Skeletal muscle satellite cell (primary cell): ENCODE measurements at regions not wholly inside any gene's neighbourhood (a gene's known extent, or its start where the extent isn't known, plus 50 kb on each side); places are given as distances from the start of the nearest gene placed in this dataset.
A peak's percentile ranks its signal among the peaks of the same experiment; 100 is the strongest.

Experiments
- H3K27me3 ChIP-seq: 2 replicates; pipeline ENCODE4 v1.7.0; 2013; ENCODE audit warnings: low read length; ENCODE audit not compliant: control insufficient read depth, insufficient read depth
- H3K36me3 ChIP-seq: 2 replicates; pipeline ENCODE4 v1.7.0; 2013; ENCODE audit warnings: mild to moderate bottlenecking, control low read depth, low read length; ENCODE audit not compliant: insufficient read depth
- H3K4me1 ChIP-seq: 2 replicates; pipeline ENCODE4 v1.7.0; 2013; ENCODE audit warnings: low read length; ENCODE audit not compliant: control insufficient read depth, insufficient read depth
- H3K4me2 ChIP-seq: 2 replicates; pipeline ENCODE4 v1.7.0; 2013; ENCODE audit warnings: mild to moderate bottlenecking, low read length
- H3K4me3 ChIP-seq: 2 replicates; pipeline ENCODE4 v1.7.0; 2013; ENCODE audit warnings: low read length
- H3K9ac ChIP-seq: 2 replicates; pipeline ENCODE4 v1.7.0; 2013; ENCODE audit warnings: mild to moderate bottlenecking, low read depth, low read length, moderate library complexity
- H3K9me3 ChIP-seq: replicated peaks from 2 replicates; pipeline ENCODE4 v1.7.0; 2013; ENCODE audit warnings: mild to moderate bottlenecking, control low read depth, low read length

DNA sequence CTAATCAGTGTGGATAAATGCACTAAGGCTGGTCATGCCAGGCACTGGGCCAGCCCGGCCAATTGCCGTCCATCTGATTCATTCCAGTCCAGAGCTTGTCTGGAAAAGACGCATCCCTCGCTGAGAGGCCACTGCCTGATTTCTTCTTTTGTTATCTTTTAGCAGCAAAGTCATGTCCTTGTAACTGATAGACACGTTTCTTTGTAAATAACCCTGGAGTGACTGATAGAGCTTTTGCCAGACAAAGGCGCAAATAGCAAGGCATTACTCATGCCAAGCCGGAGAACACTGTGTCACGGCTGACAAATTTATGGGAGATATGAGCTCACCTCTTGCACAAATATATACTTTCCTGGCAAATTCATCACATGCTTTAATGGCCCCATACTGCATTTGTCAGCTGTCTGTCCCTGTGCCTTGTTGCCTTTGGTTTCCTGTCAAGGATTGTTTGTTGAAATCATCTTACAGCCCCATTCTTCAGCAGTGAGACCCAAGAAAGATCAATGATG is 164.4 kb downstream of the ETAA1 start:
- peaks cover 54% of the 10 kb centered on the region for H3K4me1 ChIP-seq
- H3K9ac ChIP-seq, result peak overlapping the region; percentile 48
- H3K9me3 ChIP-seq, result no peaks in the 10 kb centered on the region
- no peak overlapping the region for H3K4me3 ChIP-seq
- no peaks in the 10 kb centered on the region for H3K36me3 ChIP-seq
- no peaks in the 10 kb centered on the region for H3K27me3 ChIP-seq
- peak overlapping the region; percentile 59 for H3K4me2 ChIP-seq

DNA sequence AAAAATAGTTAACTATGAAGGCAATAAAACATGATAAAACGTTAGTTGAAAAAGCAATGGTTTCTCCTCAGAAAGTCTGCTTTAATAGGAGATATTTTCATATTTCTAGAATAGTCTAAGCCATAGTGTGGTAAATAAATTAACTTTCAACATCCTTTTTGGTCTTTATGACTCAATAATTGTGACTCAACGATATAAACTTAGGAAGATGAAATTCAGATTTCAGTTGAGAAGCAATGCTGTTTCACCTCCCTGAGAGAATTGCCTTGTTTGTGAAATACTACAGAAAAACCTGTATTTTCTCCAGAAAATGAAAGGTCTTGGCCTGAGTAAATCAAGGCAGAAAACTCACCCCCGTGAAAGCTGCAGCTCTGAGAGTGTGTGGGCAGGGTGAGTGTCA is 166.9 kb downstream of the ETAA1 start:
- H3K9me3 ChIP-seq, result no peaks in the 10 kb centered on the region
- H3K36me3 ChIP-seq, result no peaks in the 10 kb centered on the region
- no peaks in the 10 kb centered on the region for H3K27me3 ChIP-seq
- peaks cover 65% of the 10 kb centered on the region for H3K4me1 ChIP-seq
- H3K4me2 ChIP-seq, result peak overlapping the region; percentile 22
- peak overlapping the region; percentile 4 for H3K4me3 ChIP-seq
- peak overlapping the region; percentile 50 for H3K9ac ChIP-seq

DNA sequence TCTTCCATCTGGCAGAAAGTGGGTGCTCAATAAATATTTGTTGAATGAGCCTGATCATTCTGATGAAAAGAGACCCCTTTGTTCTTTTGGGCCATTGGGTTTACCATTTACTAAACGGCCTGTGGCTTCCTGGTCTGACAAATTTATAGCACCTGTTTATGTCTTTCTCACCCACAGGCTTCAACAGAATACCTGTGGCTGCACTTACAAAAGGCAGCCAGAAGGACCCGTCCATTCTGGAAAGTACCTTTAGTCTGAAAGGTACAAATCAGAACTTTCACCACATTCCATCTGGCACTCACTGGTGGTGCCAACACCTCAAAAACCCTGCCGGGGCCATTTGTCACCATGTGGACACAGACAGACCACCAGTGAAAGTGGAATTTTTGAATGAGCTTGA is 167.5 kb downstream of the ETAA1 start:
- peaks cover 65% of the 10 kb centered on the region for H3K4me1 ChIP-seq
- peak overlapping the region; percentile 50 for H3K9ac ChIP-seq
- H3K4me3 ChIP-seq, result peak overlapping the region; percentile 4
- no peaks in the 10 kb centered on the region for H3K27me3 ChIP-seq
- no peaks in the 10 kb centered on the region for H3K9me3 ChIP-seq
- peak overlapping the region; percentile 22 for H3K4me2 ChIP-seq
- H3K36me3 ChIP-seq, result no peaks in the 10 kb centered on the region

DNA sequence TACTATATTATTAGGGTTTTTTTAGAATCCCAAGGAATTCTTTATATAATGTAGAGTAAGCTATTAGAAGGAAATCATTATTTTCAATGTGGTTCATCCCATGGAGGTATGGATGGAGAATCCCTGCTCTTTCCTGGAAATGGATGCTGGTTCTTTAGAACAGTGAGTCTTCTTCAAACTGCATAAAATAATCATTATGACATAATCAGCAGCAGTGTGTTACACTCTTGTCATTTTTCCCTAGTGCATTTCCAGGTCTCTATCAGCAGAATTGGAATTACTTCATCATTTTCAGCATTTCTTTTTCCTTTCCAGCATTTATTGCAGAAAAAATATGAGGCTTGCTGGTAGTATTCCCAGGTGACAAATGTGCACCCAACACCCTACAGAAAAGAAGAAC is 168.1 kb downstream of the ETAA1 start:
- no peaks in the 10 kb centered on the region for H3K27me3 ChIP-seq
- H3K9ac ChIP-seq, result peak overlapping the region; percentile 20
- H3K4me1 ChIP-seq, result peaks cover 64% of the 10 kb centered on the region
- no peaks in the 10 kb centered on the region for H3K36me3 ChIP-seq
- H3K4me3 ChIP-seq, result no peak overlapping the region
- H3K4me2 ChIP-seq, result peak overlapping the region; percentile 24
- no peaks in the 10 kb centered on the region for H3K9me3 ChIP-seq

DNA sequence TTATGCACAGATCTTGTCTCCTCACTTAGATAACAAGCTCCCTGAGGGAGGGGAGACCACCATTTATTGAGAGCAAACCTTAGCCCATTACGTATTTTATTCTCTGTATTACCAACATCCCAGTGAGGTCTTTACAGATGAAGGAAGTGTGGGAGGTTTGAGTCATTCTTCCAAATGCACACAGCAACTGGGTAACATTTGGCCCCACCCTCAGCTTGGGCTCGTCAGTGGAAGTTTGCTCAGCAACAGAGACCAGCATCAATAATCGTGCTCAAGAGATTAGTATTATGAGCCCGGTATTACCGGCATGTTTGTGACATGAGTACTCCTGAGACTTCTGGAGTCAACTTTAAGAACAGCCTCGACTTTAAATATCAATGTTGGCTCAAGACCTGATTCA is 168.6 kb downstream of the ETAA1 start:
- Histone ChIP-seq H3K9me3 (no peaks in the 10 kb centered on the region), H3K4me2 (peak overlapping the region; percentile 24), H3K4me3 (peak overlapping the region; percentile 24), H3K4me1 (peaks cover 59% of the 10 kb centered on the region), H3K9ac (peak overlapping the region; percentile 38), H3K27me3 (no peaks in the 10 kb centered on the region), H3K36me3 (no peaks in the 10 kb centered on the region)

DNA sequence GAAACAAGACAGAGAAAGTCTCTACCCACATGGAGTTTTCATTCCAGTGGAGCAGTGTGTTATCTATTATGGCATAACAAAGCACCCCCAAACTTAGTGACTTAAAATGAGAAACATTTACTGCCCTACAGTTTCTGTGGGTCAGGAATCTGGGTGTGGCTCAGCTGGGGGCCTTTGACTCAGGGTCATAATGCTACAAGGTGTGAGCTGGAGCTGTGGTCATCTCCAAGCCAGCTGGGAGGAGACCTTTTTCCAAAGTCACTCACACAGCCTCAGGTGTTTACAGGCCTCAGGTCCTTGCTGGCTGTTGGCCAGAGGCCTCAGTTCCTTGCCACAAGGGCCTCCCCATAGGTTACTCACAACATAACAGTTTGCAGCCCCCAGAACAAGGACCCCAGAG is 169.2 kb downstream of the ETAA1 start:
- peak overlapping the region; percentile 24 for H3K4me2 ChIP-seq

DNA sequence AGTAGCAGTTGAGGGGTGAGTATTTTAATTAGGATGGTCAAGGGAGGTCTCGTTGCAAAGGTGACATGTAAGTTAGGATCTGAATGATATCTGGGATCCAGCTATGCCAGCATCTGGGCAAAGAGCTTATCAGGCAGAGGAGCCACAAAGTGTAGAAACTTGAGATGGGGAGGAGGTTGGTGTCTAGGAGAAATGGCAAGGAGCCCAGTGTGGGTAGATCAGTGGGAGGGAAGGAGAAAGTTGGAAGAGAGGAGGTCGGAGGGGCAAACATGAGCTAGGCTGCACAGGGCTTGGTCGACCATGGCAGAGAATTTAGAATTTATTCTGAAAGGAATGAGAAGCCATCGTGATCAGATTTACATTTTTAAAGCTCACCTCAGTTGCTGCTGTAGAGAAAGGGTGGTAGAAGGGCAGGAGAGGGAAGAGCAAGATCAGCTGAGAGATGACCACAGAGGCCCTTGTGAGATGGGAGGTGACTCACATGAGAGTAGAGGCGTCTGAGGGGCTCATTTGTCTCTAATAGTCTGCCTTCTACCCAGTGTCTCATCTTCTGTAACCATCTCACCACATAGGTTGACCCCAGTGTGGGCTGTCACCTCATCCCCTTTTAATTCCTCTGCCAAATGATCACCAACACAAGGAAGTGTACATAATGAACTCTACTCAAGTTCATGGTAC is 170.0 kb downstream of the ETAA1 start:
- Histone ChIP-seq H3K36me3 (no peaks in the 10 kb centered on the region), H3K4me2 (no peak overlapping the region), H3K9me3 (no peaks in the 10 kb centered on the region), H3K9ac (no peak overlapping the region), H3K4me1 (peaks cover 51% of the 10 kb centered on the region), H3K4me3 (no peak overlapping the region), H3K27me3 (no peaks in the 10 kb centered on the region)

More for the DNA sequence above, 169.2 kb downstream of the ETAA1 start:
- peak overlapping the region; percentile 38 for H3K9ac ChIP-seq
- peak overlapping the region; percentile 24 for H3K4me3 ChIP-seq
- H3K4me1 ChIP-seq, result peaks cover 54% of the 10 kb centered on the region
- no peaks in the 10 kb centered on the region for H3K27me3 ChIP-seq
- H3K9me3 ChIP-seq, result no peaks in the 10 kb centered on the region
- H3K36me3 ChIP-seq, result no peaks in the 10 kb centered on the region

DNA sequence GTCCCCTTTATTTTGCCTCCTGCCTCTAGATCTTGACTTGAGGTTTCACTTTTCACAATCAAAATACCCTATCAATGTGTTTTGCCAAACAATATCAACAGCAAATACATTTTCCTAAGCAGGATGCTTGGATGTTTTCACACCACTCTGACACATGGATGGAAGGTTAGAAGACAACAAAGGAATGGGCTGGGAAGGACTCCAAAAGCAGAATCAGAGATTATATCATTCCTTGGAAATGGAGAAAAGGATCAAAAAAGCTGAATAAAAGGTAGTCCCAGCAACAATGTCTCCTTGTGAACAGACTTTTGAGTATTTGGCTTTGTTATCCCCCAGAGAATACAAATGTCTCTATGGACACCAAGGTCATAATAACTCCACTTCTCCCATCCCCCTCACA is 170.8 kb downstream of the ETAA1 start:
- H3K4me2 ChIP-seq, result no peak overlapping the region
- H3K27me3 ChIP-seq, result no peaks in the 10 kb centered on the region
- H3K36me3 ChIP-seq, result no peaks in the 10 kb centered on the region
- H3K4me3 ChIP-seq, result no peak overlapping the region
- H3K9me3 ChIP-seq, result no peaks in the 10 kb centered on the region
- H3K9ac ChIP-seq, result no peak overlapping the region
- peaks cover 56% of the 10 kb centered on the region for H3K4me1 ChIP-seq

DNA sequence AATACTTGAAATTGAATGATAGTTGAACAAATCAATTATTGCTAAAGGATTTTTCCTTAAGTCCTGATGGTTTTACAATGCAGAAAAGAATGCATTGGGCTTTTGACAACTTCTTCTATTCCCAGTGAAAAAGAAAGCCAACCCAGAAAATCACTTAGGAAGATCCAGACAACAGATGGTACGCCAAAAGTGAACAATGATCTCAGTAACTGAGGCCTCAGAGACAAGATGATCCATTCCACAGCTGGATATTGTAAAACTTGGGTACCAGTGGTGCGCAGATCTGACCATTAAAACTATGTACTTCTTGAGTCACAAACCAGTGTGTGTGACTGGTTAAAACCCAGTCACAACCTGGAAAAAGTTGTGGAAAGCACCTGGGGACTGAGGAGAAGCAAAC is 173.5 kb downstream of the ETAA1 start:
- H3K27me3 ChIP-seq, result no peaks in the 10 kb centered on the region
- no peak overlapping the region for H3K4me2 ChIP-seq
- no peaks in the 10 kb centered on the region for H3K9me3 ChIP-seq
- H3K36me3 ChIP-seq, result no peaks in the 10 kb centered on the region
- no peak overlapping the region for H3K9ac ChIP-seq
- peaks cover 51% of the 10 kb centered on the region for H3K4me1 ChIP-seq
- H3K4me3 ChIP-seq, result no peak overlapping the region

DNA sequence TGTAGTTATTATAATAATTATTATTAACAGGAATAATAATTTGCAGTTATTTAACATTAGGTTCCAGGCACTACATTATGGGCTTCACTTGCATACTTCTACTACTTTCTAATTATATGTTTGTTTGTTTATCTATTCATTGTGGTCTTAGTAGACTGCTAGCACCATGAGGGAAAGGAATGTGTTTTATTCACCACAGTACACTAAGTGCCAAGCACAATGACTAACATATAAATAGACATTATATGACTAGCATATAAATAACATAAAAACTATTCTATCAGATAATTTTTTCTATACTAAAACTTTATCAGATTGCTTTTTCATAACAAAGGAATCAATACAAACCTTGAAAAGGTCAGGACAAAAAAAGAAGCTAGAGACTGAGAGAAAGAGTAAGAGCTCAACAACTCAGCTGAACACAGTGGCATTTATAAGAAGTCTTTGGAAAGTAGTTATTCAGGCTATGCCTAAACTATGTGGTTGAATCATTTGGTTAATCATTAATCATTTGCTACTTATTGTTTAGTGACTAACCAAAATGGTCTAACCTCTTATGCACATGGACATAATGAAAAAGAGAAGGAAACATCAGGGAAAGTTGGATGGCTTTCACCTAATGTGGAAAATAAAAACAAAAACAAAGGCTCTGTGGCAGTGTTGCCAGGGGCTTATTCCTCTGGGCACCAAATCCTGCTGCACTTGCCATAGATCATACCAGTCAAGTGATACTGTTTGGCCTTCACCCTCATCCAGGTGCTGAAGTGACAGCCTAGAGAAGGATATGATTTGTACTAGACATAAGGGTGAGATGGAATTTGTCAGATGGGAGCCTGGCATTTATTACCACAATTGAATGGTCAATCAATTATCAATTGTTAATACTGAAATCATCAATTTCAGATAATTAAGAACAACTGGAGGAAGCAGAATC is 174.9 kb downstream of the ETAA1 start:
- no peak overlapping the region for H3K4me3 ChIP-seq
- peaks cover 36% of the 10 kb centered on the region for H3K4me1 ChIP-seq
- no peaks in the 10 kb centered on the region for H3K36me3 ChIP-seq
- H3K4me2 ChIP-seq, result no peak overlapping the region
- H3K9ac ChIP-seq, result no peak overlapping the region
- no peaks in the 10 kb centered on the region for H3K9me3 ChIP-seq
- no peaks in the 10 kb centered on the region for H3K27me3 ChIP-seq

DNA sequence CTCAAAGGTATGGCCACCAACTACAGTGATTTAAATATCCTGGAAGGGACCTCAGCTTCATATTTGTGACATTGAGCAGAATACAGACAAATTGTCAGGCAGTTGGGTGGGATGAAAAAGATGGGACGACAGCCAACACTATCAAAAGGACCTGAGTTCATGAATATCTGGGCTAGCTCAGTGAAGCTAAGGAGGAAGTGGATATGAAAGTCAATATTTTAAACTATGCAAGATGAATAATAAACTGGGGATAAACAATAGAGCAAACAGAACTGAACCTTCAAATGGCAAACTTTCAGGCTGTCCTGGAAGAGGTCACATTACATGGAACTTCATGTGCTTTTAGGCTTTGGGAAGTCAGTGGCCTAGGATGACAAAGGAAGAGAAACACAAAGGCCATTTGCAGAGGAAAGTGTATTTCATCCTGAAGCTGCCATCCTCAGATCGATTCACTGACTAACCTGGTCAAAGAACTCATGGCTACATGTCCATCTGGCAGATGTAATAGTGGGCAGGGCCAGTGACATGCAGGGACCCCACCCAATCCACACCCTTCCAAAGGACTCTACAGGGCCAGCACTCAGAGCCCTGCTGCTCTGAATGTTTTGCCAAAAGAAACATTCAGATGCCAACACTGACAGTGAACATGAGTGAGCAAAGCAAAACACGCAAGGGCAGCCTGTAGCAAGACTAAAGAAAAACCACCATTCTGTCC is 175.7 kb downstream of the ETAA1 start:
- H3K9me3 ChIP-seq, result no peaks in the 10 kb centered on the region
- H3K4me3 ChIP-seq, result no peak overlapping the region
- H3K4me2 ChIP-seq, result no peak overlapping the region
- H3K9ac ChIP-seq, result no peak overlapping the region
- no peaks in the 10 kb centered on the region for H3K36me3 ChIP-seq
- no peaks in the 10 kb centered on the region for H3K27me3 ChIP-seq
- peaks cover 31% of the 10 kb centered on the region for H3K4me1 ChIP-seq
